K562 (cell line): ENCODE measurements at regions not wholly inside any gene's neighbourhood (a gene's known extent, or its start where the extent isn't known, plus 50 kb on each side); places are given as distances from the start of the nearest gene placed in this dataset.

Experiments used
- ATAC-seq: fragments of 200-7000 bp; cut with Tn5 transposase; 3 replicates; pipeline ENCODE4 v1.9.1; 2020; ENCODE audit warnings: moderate library complexity
- BruUV-seq: library from RNA; stranded (reverse); fragments of 400-500 nt; replicated peaks from 2 replicates; lab custom pipeline; 2021; lab: Mats Ljungman, UMichigan
- CTCF ChIA-PET: fragments of 300-600 bp; formaldehyde crosslinking; extraction: SDS; loops from one replicate; lab custom pipeline; 2021; ENCODE audit warnings: low intra/inter-chr PET ratio; lab: Yijun Ruan, JAX
- POLR2A ChIA-PET: fragments of 300-600, 350-650 bp; sonication (Branson Sonifier 250); formaldehyde crosslinking; extraction: SDS; loops from one replicate; lab custom pipeline; 2021; ENCODE audit warnings: antibody characterized with exemption, inconsistent platforms; lab: Yijun Ruan, JAX
- DNase-seq, 4 experiments: peaks; one replicate each; pipeline versions ENCODE4 v3.0.0 to v3.0.0-alpha.2; 2011 to 2018; ENCODE audit warnings: low spot score in 3 of 4, mixed read lengths in 3 of 4; ENCODE audit errors: extremely low read depth in 1 of 4
- FAIRE-seq: peaks from 2 replicates; lab custom pipeline; 2011; peaks lifted over from hg19 to GRCh38; lab: Jason Lieb, UNC
- H2AFZ ChIP-seq: 2 replicates; pipeline ENCODE4 v1.6.0; 2011; ENCODE audit warnings: low read depth, low read length, control low read depth, inconsistent platforms
- H3K27ac ChIP-seq: fragments of 200-600 bp; 3 replicates; pipeline ENCODE4 v1.8.0; 2011; ENCODE audit warnings: low read depth, mild to moderate bottlenecking, control low read depth, inconsistent platforms, low read length, moderate library complexity, mixed read lengths; ENCODE audit errors: extremely low read depth
- H3K27me3 ChIP-seq, 2 experiments: fragments of 300-600 bp in 1 of 2; 2 replicates in 1 of 2; 3 replicates in 1 of 2; pipeline versions ENCODE4 v1.6.0 to v1.8.0; 2011; ENCODE audit warnings: inconsistent platforms in 2 of 2, low read length in 2 of 2, mild to moderate bottlenecking in 1 of 2, mixed read lengths in 1 of 2, moderate library complexity in 1 of 2; ENCODE audit not compliant: control insufficient read depth in 2 of 2, insufficient read depth in 2 of 2
- H3K36me3 ChIP-seq: fragments of 300-600 bp; 3 replicates; pipeline ENCODE4 v1.8.0; 2011; ENCODE audit warnings: mild to moderate bottlenecking, low read length, inconsistent platforms; ENCODE audit not compliant: control insufficient read depth, insufficient read depth
- H3K4me1 ChIP-seq, 2 experiments: fragments of 200-600 bp in 1 of 2; replicated peaks in 1 of 2; 2 replicates in 1 of 2; 3 replicates in 1 of 2; pipeline versions ENCODE4 v1.5.1 to v1.8.0; 2011; ENCODE audit warnings: inconsistent platforms in 2 of 2, low read length in 2 of 2, mild to moderate bottlenecking in 1 of 2, mixed read lengths in 1 of 2, moderate library complexity in 1 of 2; ENCODE audit not compliant: control insufficient read depth in 2 of 2, insufficient read depth in 2 of 2
- H3K4me2 ChIP-seq: 2 replicates; pipeline ENCODE4 v1.6.1; 2011; ENCODE audit warnings: low read length, control low read depth, inconsistent platforms, mixed read lengths; ENCODE audit not compliant: insufficient read depth
- H3K4me3 ChIP-seq: fragments of 200-600 bp; sonication (generic), shearing (Covaris generic); 2 replicates; pipeline ENCODE4 v1.5.1; 2016; ENCODE audit warnings: control low read depth, inconsistent platforms
- H3K79me2 ChIP-seq: fragments of 200-600 bp; 3 replicates; pipeline ENCODE4 v1.8.0; 2011; ENCODE audit warnings: low read length, inconsistent platforms; ENCODE audit not compliant: control insufficient read depth, insufficient read depth
- H3K9ac ChIP-seq, 2 experiments: 2 replicates each; pipeline versions ENCODE4 v1.6.0 to v1.6.1; 2011; ENCODE audit warnings: low read depth in 2 of 2, low read length in 2 of 2, control low read depth in 1 of 2, inconsistent platforms in 1 of 2, mild to moderate bottlenecking in 1 of 2, mixed read lengths in 1 of 2; ENCODE audit not compliant: insufficient read depth in 1 of 2
- H3K9me1 ChIP-seq: one replicate; pipeline ENCODE4 v1.6.0; 2011; ENCODE audit warnings: inconsistent platforms, mild to moderate bottlenecking, low read length, moderate library complexity; ENCODE audit not compliant: control insufficient read depth, insufficient read depth
- H3K9me3 ChIP-seq: replicated peaks from 2 replicates; pipeline ENCODE4 v1.5.1; 2011; ENCODE audit warnings: low read depth, low read length, inconsistent platforms; ENCODE audit not compliant: control insufficient read depth, insufficient read depth
- H4K20me1 ChIP-seq: replicated peaks from 2 replicates; pipeline ENCODE4 v1.6.1; 2011; ENCODE audit warnings: low read length, inconsistent platforms, mixed read lengths; ENCODE audit not compliant: control insufficient read depth, insufficient read depth
- HEY1 ChIP-seq: fragments of 250-450 bp; sonication (Bioruptor Pico); IDR thresholded peaks from 2 replicates; pipeline ENCODE4 v1.5.0; 2020; ENCODE audit warnings: mild to moderate bottlenecking, moderate library complexity, borderline replicate concordance
- HNRNPUL1 ChIP-seq: fragments of 200-400 bp; formaldehyde crosslinking; IDR thresholded peaks from 2 replicates; pipeline ENCODE4 v1.6.1; 2017; ENCODE audit warnings: low read length
- THAP12 ChIP-seq: fragments of 250-450 bp; sonication (Bioruptor Pico); IDR thresholded peaks from 2 replicates; pipeline ENCODE4 v1.9.0; 2021; ENCODE audit warnings: mild to moderate bottlenecking, inconsistent platforms
- ZNF239 ChIP-seq: fragments of 250-450 bp; sonication (Bioruptor Pico); IDR thresholded peaks from 2 replicates; pipeline ENCODE4 v1.4.0; 2020; ENCODE audit warnings: mild to moderate bottlenecking
- WGBS: fragments of 100-300 bp; shearing (Covaris generic); methylation state at CpG from one replicate; pipeline ENCODE4 v1.1.6; 2016; ENCODE audit warnings: low coverage, mixed read lengths; ENCODE audit not compliant: insufficient coverage; ENCODE audit errors: missing lambda C conversion rate; 5-methylcytosine and 5-hydroxymethylcytosine counted together
- in situ Hi-C: fragments of 300-500 bp; cut with MboI; formaldehyde crosslinking; loops from 4 replicates; pipeline ENCODE4 v1.15.0; 2018; ENCODE audit warnings: inconsistent platforms, mixed read lengths
- intact Hi-C: fragments of 100-400 bp; cut with micrococcal nuclease; formaldehyde crosslinking; loops from 2 replicates; pipeline ENCODE4 v1.14.2; 2022

- Histone ChIP-seq H3K9ac (no peak overlapping the region), H4K20me1 (no peaks in the 10 kb centered on the region), H3K27me3 (peaks cover 2 to 11% of the 10 kb centered on the region in 2 experiments; a peak in 3 of 5 replicates), H2AFZ (no peak overlapping the region), H3K4me2 (no peak overlapping the region), H3K4me1 (peaks cover 0 to 5% of the 10 kb centered on the region in 2 experiments; a peak in 1 of 5 replicates), H3K79me2 (no peaks in the 10 kb centered on the region), H3K9me3 (0 out of 2 replicates have a peak, but pooled peaks cover 3% of the 10 kb centered on the region), H3K27ac (no peak overlapping the region), H3K36me3 (no peaks in the 10 kb centered on the region), H3K9me1 (no peaks in the 10 kb centered on the region), H3K4me3 (no peak overlapping the region)
- ATAC-seq (no peak), FAIRE-seq (no peak), DNase-seq (no peak)
- POLR2A ChIA-PET = interaction anchor here (0.5 kb wide), 1 partner anchor 21 kb away, joined by 3 read pairs; no protein-coding TSS in a partner anchor
- TF ChIP-seq HNRNPUL1 (no peak), ZNF239 (CRISPR knock-in tag) (peak; percentile 85), THAP12 (no peak), HEY1 (CRISPR knock-in tag) (no peak)
- intact Hi-C loops (no loop called here), in situ Hi-C loops (no loop called here)
- no TSS peak for BruUV-seq
- CTCF ChIA-PET = no interaction called here
- under 1% methylated on average over 7 of the region's 7 CpGs for WGBS
Observed at GRCh38 chr10:78660446-78661106, 408.2 kb upstream of the ZMIZ1 start.
